Activated CD4-positive, alpha-beta T cell treated with anti-CD3 and anti-CD28 coated beads for 36 hours (primary cell): ENCODE measurements at regions not wholly inside any gene's neighbourhood (a gene's known extent, or its start where the extent isn't known, plus 50 kb on each side); places are given as distances from the start of the nearest gene placed in this dataset.
"Not testable (repeated sequence)": the region's sequence is repeated elsewhere in the genome, so short reads cannot be mapped to it uniquely, and the experiment has no call there.

Experiments used
- ATAC-seq: fragments of 200-7000 bp; cut with Tn5 transposase; one replicate; pipeline ENCODE4 v1.10.0; 2021; ENCODE audit warnings: mild to moderate bottlenecking, moderate library complexity
- CTCF ChIA-PET: fragments of 350-600 bp; sonication (Branson Sonifier 250); formaldehyde crosslinking; loops from one replicate; lab custom pipeline; 2021; ENCODE audit warnings: antibody characterized with exemption; lab: Charles Lee
- POLR2A ChIA-PET: fragments of 350-600 bp; sonication (Branson Sonifier 250); formaldehyde crosslinking; loops from one replicate; lab custom pipeline; 2021; ENCODE audit warnings: antibody characterized with exemption, inconsistent platforms; lab: Charles Lee
- DNase-seq: peaks from one replicate; pipeline ENCODE4 v3.0.0-alpha.2; 2020
- H3K27ac Mint-ChIP-seq: one replicate; pipeline ENCODE4 v1.8.0; 2021; ENCODE audit warnings: mixed read lengths
- H3K27me3 Mint-ChIP-seq: one replicate; pipeline ENCODE4 v1.8.0; 2021; ENCODE audit warnings: mixed read lengths
- H3K36me3 Mint-ChIP-seq: one replicate; pipeline ENCODE4 v1.8.0; 2021; ENCODE audit warnings: low read depth, mixed read lengths
- H3K4me1 Mint-ChIP-seq: one replicate; pipeline ENCODE4 v1.8.0; 2021; ENCODE audit warnings: mixed read lengths
- H3K4me3 Mint-ChIP-seq: one replicate; pipeline ENCODE4 v1.8.0; 2021; ENCODE audit warnings: mild to moderate bottlenecking, moderate library complexity, mixed read lengths
- H3K9me3 Mint-ChIP-seq: one replicate; pipeline ENCODE4 v1.8.0; 2021; ENCODE audit warnings: low read depth, mixed read lengths
- intact Hi-C, 2 experiments: fragments of 100-400 bp; cut with DNase I in 1 of 2; cut with micrococcal nuclease in 1 of 2; formaldehyde crosslinking; loops; one replicate each; pipeline versions ENCODE4 v1.14.2 to v1.15.1; 2022 to 2024; cut with DNase I, micrococcal nuclease

DNA sequence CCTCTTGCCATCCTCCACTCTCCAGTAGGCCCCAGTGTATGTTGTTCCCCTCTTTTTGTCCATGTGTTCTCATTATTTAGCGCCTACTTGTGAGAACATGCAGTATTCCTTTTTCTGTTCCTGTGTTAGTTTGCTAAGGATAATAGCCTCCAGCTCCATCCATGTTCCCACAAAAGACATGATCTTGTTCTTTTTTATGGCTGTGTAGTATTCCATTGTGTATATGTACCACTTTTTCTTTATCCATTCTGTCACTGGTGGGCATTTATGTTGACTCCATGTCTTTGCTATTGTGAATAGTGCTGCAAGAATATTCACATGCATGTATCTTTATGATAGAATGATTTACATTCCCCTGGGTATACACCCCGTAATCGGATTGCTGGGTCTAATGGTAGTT, 171.8 kb upstream of the TPM1 start:
- H3K4me3 Mint-ChIP-seq, intact Hi-C loops, H3K36me3 Mint-ChIP-seq, H3K4me1 Mint-ChIP-seq, POLR2A ChIA-PET, H3K9me3 Mint-ChIP-seq, DNase-seq, CTCF ChIA-PET, H3K27ac Mint-ChIP-seq, H3K27me3 Mint-ChIP-seq, ATAC-seq: not testable (repeated sequence)

DNA sequence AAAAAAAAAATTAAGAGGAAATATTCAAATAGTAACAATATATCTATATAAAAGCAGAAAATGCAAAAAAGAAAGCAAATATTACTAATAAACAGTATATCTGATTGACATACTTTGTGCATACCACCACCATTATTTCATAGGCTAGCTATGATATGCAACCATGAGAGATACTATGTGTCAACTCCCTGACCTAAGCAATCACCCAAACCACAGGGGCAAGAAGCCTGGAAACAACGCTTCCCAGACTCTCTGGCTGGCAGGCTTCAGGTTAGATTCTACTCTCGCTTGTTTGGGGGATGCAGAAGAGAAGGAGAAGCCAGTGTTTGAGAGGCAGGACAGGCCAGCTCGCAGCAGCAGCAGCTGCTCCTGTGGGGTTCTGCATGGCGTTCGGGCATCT, 169.3 kb upstream of the TPM1 start:
- no peak overlapping the region for H3K27ac Mint-ChIP-seq
- no peaks in the 10 kb centered on the region for H3K27me3 Mint-ChIP-seq
- ChIA-PET CTCF (no interaction called here), POLR2A (no interaction called here)
- no peak overlapping the region for H3K4me3 Mint-ChIP-seq
- H3K4me1 Mint-ChIP-seq = no peaks in the 10 kb centered on the region
- DNase-seq (no peak), ATAC-seq (no peak)
- H3K9me3 Mint-ChIP-seq = no peaks in the 10 kb centered on the region
- intact Hi-C loops = no loop called here
- no peaks in the 10 kb centered on the region for H3K36me3 Mint-ChIP-seq

- CTCF ChIA-PET = interaction anchor here (0.6 kb wide), 1 partner anchor 410 kb away, joined by 3 read pairs; no protein-coding TSS in a partner anchor
- H3K36me3 Mint-ChIP-seq = no peaks in the 10 kb centered on the region
These were observed 168.5 kb upstream of the TPM1 start for GRCh38 chr15:62874064-62874463.

DNA sequence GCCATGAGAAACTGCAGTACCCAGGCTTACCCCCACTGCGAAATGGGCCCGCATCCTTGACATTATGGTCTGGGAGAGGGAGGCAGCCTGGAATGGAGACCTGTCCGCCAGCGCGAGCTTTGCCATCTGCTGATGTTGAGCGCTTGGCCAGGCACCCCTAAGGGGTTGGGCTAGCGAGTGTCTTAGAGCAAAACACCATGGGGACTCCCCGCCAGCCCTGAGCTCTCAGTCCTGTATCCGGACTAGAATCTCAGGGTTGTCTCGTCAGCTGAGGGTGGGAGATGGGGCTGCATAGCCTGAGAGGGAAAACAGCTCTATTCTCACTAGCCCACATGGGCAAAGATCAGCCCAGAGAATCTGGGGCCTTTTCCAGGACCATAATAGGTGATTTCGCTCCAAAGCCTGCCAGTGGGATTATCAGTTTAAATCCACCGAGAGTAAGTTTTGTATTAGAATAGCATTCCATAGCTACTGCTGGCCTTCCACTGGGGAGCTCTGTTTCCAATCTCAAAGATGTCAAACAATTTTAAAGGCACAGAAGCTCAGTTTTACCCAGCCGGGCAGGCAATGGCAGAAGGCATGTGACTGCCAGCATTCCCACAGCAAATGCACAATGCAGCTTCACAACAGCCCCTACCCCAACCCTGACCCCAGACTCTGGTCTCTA, 167.5 kb upstream of the TPM1 start:
- ChIA-PET CTCF (interaction anchor here (0.5 to 0.6 kb wide), 5 partner anchors 45 to 1951 kb away, joined by 3 read pairs; no protein-coding TSS in a partner anchor), POLR2A (no interaction called here)
- Mint-ChIP-seq H3K27ac (no peak overlapping the region), H3K9me3 (no peaks in the 10 kb centered on the region), H3K4me1 (peaks cover 5% of the 10 kb centered on the region), H3K27me3 (no peaks in the 10 kb centered on the region), H3K4me3 (no peak overlapping the region), H3K36me3 (no peaks in the 10 kb centered on the region)
- no peak for ATAC-seq
- intact Hi-C loops = loop anchor here in 1 of 2 experiments (1.0 kb wide), 1 partner anchor 33 kb away; no protein-coding TSS in a partner anchor
- DNase-seq = no peak

More at GRCh38 chr15:62874064-62874463, 168.5 kb upstream of the TPM1 start:
- ATAC-seq = no peak
- DNase-seq = no peak
- Mint-ChIP-seq H3K27ac (no peak overlapping the region), H3K4me3 (no peak overlapping the region), H3K9me3 (no peaks in the 10 kb centered on the region), H3K27me3 (no peaks in the 10 kb centered on the region), H3K4me1 (no peaks in the 10 kb centered on the region)
- intact Hi-C loops = loop anchor here in 1 of 2 experiments (1.0 kb wide), 1 partner anchor 32 kb away; no protein-coding TSS in a partner anchor
- POLR2A ChIA-PET = no interaction called here

GRCh38 chr15:62875626-62876021, 166.9 kb upstream of the TPM1 start:
- DNase-seq (no peak), ATAC-seq (no peak)
- H3K36me3 Mint-ChIP-seq = no peaks in the 10 kb centered on the region
- H3K27ac Mint-ChIP-seq = no peak overlapping the region
- no peaks in the 10 kb centered on the region for H3K9me3 Mint-ChIP-seq
- POLR2A ChIA-PET = no interaction called here
- intact Hi-C loops = no loop called here
- CTCF ChIA-PET = interaction anchor here (0.5 to 1.0 kb wide), 4 partner anchors 29 to 1952 kb away, joined by 3 to 4 read pairs (median 3); no protein-coding TSS in a partner anchor
- H3K27me3 Mint-ChIP-seq = no peaks in the 10 kb centered on the region
- peaks cover 9% of the 10 kb centered on the region for H3K4me1 Mint-ChIP-seq
- no peak overlapping the region for H3K4me3 Mint-ChIP-seq

- Mint-ChIP-seq H3K36me3 (no peaks in the 10 kb centered on the region), H3K27me3 (peaks cover 2% of the 10 kb centered on the region), H3K9me3 (no peaks in the 10 kb centered on the region), H3K27ac (no peak overlapping the region), H3K4me3 (no peak overlapping the region), H3K4me1 (peaks cover 9% of the 10 kb centered on the region)
- intact Hi-C loops = no loop called here
- DNase-seq (no peak), ATAC-seq (no peak)
- POLR2A ChIA-PET = interaction anchor here (0.6 kb wide), 1 partner anchor 80 kb away, joined by 3 read pairs; no protein-coding TSS in a partner anchor
- CTCF ChIA-PET = no interaction called here
These were observed 165.2 kb upstream of the TPM1 start for GRCh38 chr15:62877276-62877857.

DNA sequence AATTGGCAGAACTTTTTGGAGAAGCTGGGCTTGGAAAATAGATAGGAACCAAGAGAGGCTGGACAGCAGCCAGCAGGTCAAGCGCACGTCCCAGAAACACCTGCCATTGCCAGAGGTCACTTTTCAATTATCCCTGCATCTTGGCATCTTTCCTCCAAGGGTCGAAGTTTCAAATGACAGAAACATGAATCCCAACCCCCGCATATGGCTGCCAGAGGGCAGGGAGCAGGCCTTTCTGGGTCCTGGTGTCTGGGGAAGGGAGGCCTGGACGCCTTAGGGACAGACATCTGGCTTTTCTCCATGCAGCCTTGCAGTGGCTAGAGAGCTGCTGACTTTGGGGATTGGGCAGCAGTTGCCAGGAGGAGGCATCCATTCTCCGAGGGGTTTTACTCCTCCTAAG, 164.5 kb upstream of the TPM1 start:
- DNase-seq (no peak), ATAC-seq (no peak)
- no peak overlapping the region for H3K27ac Mint-ChIP-seq
- intact Hi-C loops = no loop called here
- ChIA-PET POLR2A (no interaction called here), CTCF (no interaction called here)
- H3K36me3 Mint-ChIP-seq = no peaks in the 10 kb centered on the region
- no peaks in the 10 kb centered on the region for H3K9me3 Mint-ChIP-seq
- peaks cover 3% of the 10 kb centered on the region for H3K27me3 Mint-ChIP-seq
- H3K4me3 Mint-ChIP-seq = no peak overlapping the region
- peaks cover 9% of the 10 kb centered on the region for H3K4me1 Mint-ChIP-seq

GRCh38 chr15:62879770-62880169, 162.8 kb upstream of the TPM1 start:
- intact Hi-C loops = no loop called here
- ChIA-PET POLR2A (no interaction called here), CTCF (interaction anchor here (1.0 kb wide), 1 partner anchor 24 kb away, joined by 3 read pairs; no protein-coding TSS in a partner anchor)
- peaks cover 9% of the 10 kb centered on the region for H3K4me1 Mint-ChIP-seq
- no peak overlapping the region for H3K4me3 Mint-ChIP-seq
- H3K9me3 Mint-ChIP-seq = no peaks in the 10 kb centered on the region
- no peak for DNase-seq
- peaks cover 3% of the 10 kb centered on the region for H3K27me3 Mint-ChIP-seq
- no peaks in the 10 kb centered on the region for H3K36me3 Mint-ChIP-seq
- peak; percentile 19 for ATAC-seq
- H3K27ac Mint-ChIP-seq = no peak overlapping the region

- Mint-ChIP-seq H3K4me1 (peaks cover 9% of the 10 kb centered on the region), H3K4me3 (no peak overlapping the region), H3K36me3 (no peaks in the 10 kb centered on the region), H3K9me3 (no peaks in the 10 kb centered on the region), H3K27ac (no peak overlapping the region), H3K27me3 (peaks cover 3% of the 10 kb centered on the region)
- intact Hi-C loops = no loop called here
- POLR2A ChIA-PET = no interaction called here
- DNase-seq (no peak), ATAC-seq (no peak)
- CTCF ChIA-PET = no interaction called here
These were observed 162.3 kb upstream of the TPM1 start for GRCh38 chr15:62880278-62880677.

DNA sequence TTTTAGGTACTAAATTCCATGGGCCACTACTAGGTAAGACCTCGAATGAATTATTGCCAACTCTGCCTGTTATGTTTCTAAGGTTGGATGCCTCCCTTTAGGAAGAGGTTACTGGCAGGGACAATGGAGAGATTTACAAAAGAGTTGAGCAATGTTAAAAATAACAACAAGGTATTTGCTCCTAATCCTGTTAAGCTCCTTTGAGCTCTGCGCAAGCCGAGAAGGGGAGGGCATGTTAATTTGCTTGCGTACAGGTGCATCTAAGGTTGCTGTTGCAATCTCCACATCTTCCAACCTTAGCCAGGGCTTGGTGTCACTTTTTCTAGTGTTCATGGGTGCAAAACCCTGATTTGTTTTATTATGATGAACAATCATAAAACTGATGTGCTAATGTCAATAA, 161.5 kb upstream of the TPM1 start:
- Mint-ChIP-seq H3K4me1 (peaks cover 9% of the 10 kb centered on the region), H3K36me3 (no peaks in the 10 kb centered on the region), H3K9me3 (no peaks in the 10 kb centered on the region), H3K27ac (no peak overlapping the region), H3K4me3 (no peak overlapping the region), H3K27me3 (peaks cover 3% of the 10 kb centered on the region)
- POLR2A ChIA-PET = no interaction called here
- intact Hi-C loops = no loop called here
- CTCF ChIA-PET = interaction anchor here (0.7 kb wide), 1 partner anchor 15 kb away, joined by 4 read pairs; no protein-coding TSS in a partner anchor
- ATAC-seq (no peak), DNase-seq (no peak)

DNA sequence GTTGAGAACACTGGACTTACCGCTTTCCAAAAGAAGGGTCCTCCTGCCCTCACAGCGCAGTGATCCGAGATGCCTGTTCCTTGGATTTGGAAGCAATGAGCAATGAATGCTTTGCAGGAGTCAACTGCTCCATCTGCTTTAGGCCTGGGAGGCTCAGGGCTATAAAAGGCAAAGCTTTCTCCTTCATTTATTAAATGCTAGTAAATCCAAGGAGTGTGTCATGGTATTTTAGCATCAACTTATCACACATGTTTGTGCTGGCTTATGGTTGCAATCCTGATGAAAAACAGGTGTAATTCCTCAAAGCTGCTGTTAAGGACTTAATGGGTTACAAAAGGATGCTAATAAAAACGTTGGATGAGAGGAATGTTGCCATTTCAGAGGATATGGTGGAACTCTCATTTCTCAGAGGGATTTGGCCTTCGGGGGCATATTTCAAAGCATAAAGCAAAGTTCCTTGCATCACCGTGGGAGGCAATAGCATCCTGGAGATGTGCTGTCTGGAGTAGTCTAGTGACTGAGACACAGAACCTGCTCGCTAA, 158.5 kb upstream of the TPM1 start:
- H3K27me3 Mint-ChIP-seq = peaks cover 12% of the 10 kb centered on the region
- intact Hi-C loops = no loop called here
- H3K27ac Mint-ChIP-seq = no peak overlapping the region
- ATAC-seq = no peak
- DNase-seq = no peak
- peaks cover 9% of the 10 kb centered on the region for H3K4me1 Mint-ChIP-seq
- ChIA-PET POLR2A (no interaction called here), CTCF (interaction anchor here (0.6 to 1.4 kb wide), 6 partner anchors 17 to 790 kb away, joined by 3 to 4 read pairs (median 3); no protein-coding TSS in a partner anchor)
- H3K9me3 Mint-ChIP-seq = no peaks in the 10 kb centered on the region
- no peak overlapping the region for H3K4me3 Mint-ChIP-seq
- no peaks in the 10 kb centered on the region for H3K36me3 Mint-ChIP-seq
